HepG2 (cell line): ENCODE measurements at regions not wholly inside any gene's neighbourhood (a gene's known extent, or its start where the extent isn't known, plus 50 kb on each side); places are given as distances from the start of the nearest gene placed in this dataset.

Experiments used
- ATRX ChIP-seq: sonication (generic); formaldehyde crosslinking; IDR thresholded peaks from 2 replicates; pipeline ENCODE4 v1.4.0; 2020; ENCODE audit warnings: missing genetic modification reagents, borderline replicate concordance
- HIC2 ChIP-seq: sonication (generic); formaldehyde crosslinking; IDR thresholded peaks from 2 replicates; pipeline ENCODE4 v1.9.0; 2022; ENCODE audit warnings: low read depth, missing genetic modification reagents
- MAFK ChIP-seq, 2 experiments: IDR thresholded peaks in 1 of 2; conservative IDR thresholded peaks in 1 of 2; 2 replicates each; pipeline ENCODE4 v1.6.1; 2011; ENCODE audit warnings: improper control_type of control experiment in 2 of 2, low read length in 2 of 2
- NFIB ChIP-seq: sonication (generic); formaldehyde crosslinking; IDR thresholded peaks from 2 replicates; pipeline ENCODE4 v1.9.0; 2021; ENCODE audit warnings: missing genetic modification reagents, mild to moderate bottlenecking, borderline replicate concordance
- PHF5A ChIP-seq: IDR thresholded peaks from one replicate; pipeline ENCODE4 v1.6.1; 2018; ENCODE audit warnings: low read depth, missing genetic modification reagents; ENCODE audit not compliant: unreplicated experiment
- RXRA ChIP-seq: sonication (generic); formaldehyde crosslinking; IDR thresholded peaks from 2 replicates; pipeline ENCODE4 v1.5.1; 2020; ENCODE audit warnings: missing genetic modification reagents
- TP53 ChIP-seq: sonication (generic); formaldehyde crosslinking; conservative IDR thresholded peaks from 2 replicates; pipeline ENCODE4 v1.4.0; 2020; ENCODE audit warnings: missing genetic modification reagents
- ZNF281 ChIP-seq: sonication (generic); formaldehyde crosslinking; IDR thresholded peaks from 2 replicates; pipeline ENCODE4 v1.4.0; 2020; ENCODE audit warnings: missing genetic modification reagents, borderline replicate concordance
- ZNF609 ChIP-seq: sonication (generic); formaldehyde crosslinking; IDR thresholded peaks from 2 replicates; pipeline ENCODE4 v1.4.0; 2020; ENCODE audit warnings: mild to moderate bottlenecking, missing genetic modification reagents, borderline replicate concordance
- ZNF687 ChIP-seq: sonication (generic); formaldehyde crosslinking; IDR thresholded peaks from 2 replicates; pipeline ENCODE4 v1.5.1; 2020; ENCODE audit warnings: mild to moderate bottlenecking, missing genetic modification reagents, moderate library complexity
- ZNF781 ChIP-seq: sonication (generic); formaldehyde crosslinking; IDR thresholded peaks from 2 replicates; pipeline ENCODE4 v1.5.1; 2020; ENCODE audit warnings: borderline replicate concordance, mild to moderate bottlenecking, missing genetic modification reagents; ENCODE audit errors: not compliant biosample characterization
- ZNF800 ChIP-seq: sonication (generic); formaldehyde crosslinking; IDR thresholded peaks from 2 replicates; pipeline ENCODE4 v1.4.0; 2020; ENCODE audit warnings: missing genetic modification reagents

GRCh38 chr2:58427572-58428095 is 186.5 kb upstream of the FANCL start (continued):
- TF ChIP-seq ZNF781 (CRISPR knock-in tag), result no peak
- TF ChIP-seq ZNF609 (CRISPR knock-in tag), result no peak
- peak; percentile 51 to 70; a peak in 3 of 4 replicates for TF ChIP-seq MAFK (conservative IDR thresholded peaks at IDR 0.05 in 1 of 2, IDR thresholded peaks at IDR 0.05 in 1 of 2; ENCODE audit: low read length in 2 of 2)
- TF ChIP-seq RXRA (CRISPR knock-in tag), result no peak
- TF ChIP-seq PHF5A (CRISPR knock-in tag), result no peak
- TF ChIP-seq TP53, result no peak
- TF ChIP-seq ZNF281 (CRISPR knock-in tag), result no peak
- peak; percentile 13 for TF ChIP-seq ZNF687 (CRISPR knock-in tag)
- TF ChIP-seq NFIB (CRISPR knock-in tag), result no peak
- peak; percentile 25; the same call in 1 of the 2 replicates for TF ChIP-seq ZNF800
- no peak for TF ChIP-seq ATRX
- no peak for TF ChIP-seq HIC2 (CRISPR knock-in tag)
